ENCODE measurements at regions not wholly inside any gene's neighbourhood (a gene's known extent, or its start where the extent isn't known, plus 50 kb on each side); places are given as distances from the start of the nearest gene placed in this dataset.

GRCh38 chr5:154587123-154588026 is 109.3 kb upstream of the HAND1 start:
- DNase-seq, result no peak

- DNase-seq, result no peak
Observed at GRCh38 chr5:154583671-154584177, 105.7 kb upstream of the HAND1 start.

- DNase-seq, result no peak
Observed at GRCh38 chr5:154580422-154580821, 102.4 kb upstream of the HAND1 start.

GRCh38 chr5:154577416-154577815 is 99.4 kb upstream of the HAND1 start:
- no peak for DNase-seq

- DNase-seq, result no peak
Observed at GRCh38 chr5:154576429-154576806, 98.4 kb upstream of the HAND1 start.

- no peak for DNase-seq
Observed at GRCh38 chr5:154575546-154576428, 97.8 kb upstream of the HAND1 start.

GRCh38 chr5:154573011-154573410 is 95.0 kb upstream of the HAND1 start:
- no peak for DNase-seq

- DNase-seq, result no peak
Observed at GRCh38 chr5:154571325-154572035, 93.5 kb upstream of the HAND1 start.

- DNase-seq, result no peak
Observed at GRCh38 chr5:154570572-154571324, 92.7 kb upstream of the HAND1 start.

- DNase-seq, result no peak
Observed at GRCh38 chr5:154568589-154568988, 90.6 kb upstream of the HAND1 start.

GRCh38 chr5:154567155-154567554 is 89.1 kb upstream of the HAND1 start:
- no peak for DNase-seq

- no peak for DNase-seq
Observed at GRCh38 chr5:154566146-154566680, 88.2 kb upstream of the HAND1 start.

GRCh38 chr5:154565123-154565522 is 87.1 kb upstream of the HAND1 start:
- no peak for DNase-seq

- no peak for DNase-seq
Observed at GRCh38 chr5:154562244-154562880, 84.3 kb upstream of the HAND1 start.

- DNase-seq, result no peak
Observed at GRCh38 chr5:154559398-154560276, 81.6 kb upstream of the HAND1 start.

GRCh38 chr5:154557548-154557947 is 79.5 kb upstream of the HAND1 start:
- no peak for DNase-seq

- no peak for DNase-seq
Observed at GRCh38 chr5:154547551-154547950, 69.5 kb upstream of the HAND1 start.

- no peak for DNase-seq
Observed at GRCh38 chr5:154546719-154547118, 68.7 kb upstream of the HAND1 start.

GRCh38 chr5:154544646-154545045 is 66.6 kb upstream of the HAND1 start:
- no peak for DNase-seq

GRCh38 chr5:154543380-154543779 is 65.4 kb upstream of the HAND1 start:
- no peak for DNase-seq
